GM23338 (cell line): ENCODE measurements at regions not wholly inside any gene's neighbourhood (a gene's known extent, or its start where the extent isn't known, plus 50 kb on each side); places are given as distances from the start of the nearest gene placed in this dataset.
"Not testable (repeated sequence)": the region's sequence is repeated elsewhere in the genome, so short reads cannot be mapped to it uniquely, and the experiment has no call there.

Experiments
- CREB1 ChIP-seq: fragments of 250-450 bp; sonication (Bioruptor Pico); IDR thresholded peaks from 2 replicates; pipeline ENCODE4 v1.5.0; 2020; ENCODE audit warnings: low read depth, mild to moderate bottlenecking, moderate library complexity
- CTCF ChIP-seq, 2 experiments: fragments of 200-600 bp in 1 of 2; sonication (generic) in 1 of 2; conservative IDR thresholded peaks; 2 replicates each; pipeline versions ENCODE4 v1.5.1 to v1.6.1; 2016 to 2017; ENCODE audit warnings: antibody characterized with exemption in 2 of 2, low read depth in 2 of 2, mild to moderate bottlenecking in 2 of 2, moderate library complexity in 1 of 2
- ETS1 ChIP-seq: IDR thresholded peaks from 2 replicates; pipeline ENCODE4 v1.6.1; 2016; ENCODE audit warnings: antibody characterized with exemption
- EZH2 ChIP-seq: fragments of 200-600 bp; sonication (generic); IDR thresholded peaks from one replicate; pipeline ENCODE4 v1.8.0; 2017; ENCODE audit warnings: antibody characterized with exemption, mild to moderate bottlenecking, low read depth; ENCODE audit not compliant: unreplicated experiment
- EZH2phosphoT487 ChIP-seq: fragments of 200-600 bp; sonication (generic); IDR thresholded peaks from one replicate; pipeline ENCODE4 v1.8.1; 2018; ENCODE audit warnings: antibody characterized with exemption; ENCODE audit not compliant: unreplicated experiment
- JUNB ChIP-seq: IDR thresholded peaks from one replicate; pipeline ENCODE4 v1.6.1; 2016; ENCODE audit warnings: antibody characterized with exemption; ENCODE audit not compliant: unreplicated experiment
- NANOG ChIP-seq: IDR thresholded peaks from 2 replicates; pipeline ENCODE4 v1.6.1; 2016; ENCODE audit warnings: antibody characterized with exemption, borderline replicate concordance
- POLR2AphosphoS5 ChIP-seq: IDR thresholded peaks from 2 replicates; pipeline ENCODE4 v1.6.1; 2016; ENCODE audit warnings: antibody characterized with exemption, low read depth
- REST ChIP-seq: IDR thresholded peaks from one replicate; pipeline ENCODE4 v1.6.1; 2018; ENCODE audit warnings: antibody characterized with exemption; ENCODE audit not compliant: unreplicated experiment
- STAT1 ChIP-seq: IDR thresholded peaks from one replicate; pipeline ENCODE4 v1.6.1; 2016; ENCODE audit warnings: antibody characterized with exemption; ENCODE audit not compliant: unreplicated experiment
- ZNF114 ChIP-seq: fragments of 250-450 bp; sonication (Bioruptor Pico); IDR thresholded peaks from 2 replicates; pipeline ENCODE4 v1.5.0; 2020; ENCODE audit warnings: mild to moderate bottlenecking, moderate library complexity
- ZNF331 ChIP-seq: fragments of 250-450 bp; sonication (Bioruptor Pico); IDR thresholded peaks from 2 replicates; pipeline ENCODE4 v1.5.0; 2020; ENCODE audit warnings: low read depth, mild to moderate bottlenecking, moderate library complexity
- ZNF462 ChIP-seq: fragments of 250-450 bp; sonication (Bioruptor Pico); IDR thresholded peaks from 2 replicates; pipeline ENCODE4 v1.5.0; 2020; ENCODE audit warnings: mild to moderate bottlenecking, moderate library complexity

GRCh38 chr19:27852931-27853330, 1360.0 kb downstream of the UQCRFS1 start:
- TF ChIP-seq REST; CTCF (conservative IDR thresholded peaks at IDR 0.05; ENCODE audit: low read depth in 2 of 2); POLR2AphosphoS5; EZH2; JUNB; EZH2phosphoT487; STAT1; ZNF331 (CRISPR knock-in tag); ETS1; CREB1 (CRISPR knock-in tag); NANOG; ZNF114 (CRISPR knock-in tag); ZNF462: not testable (repeated sequence)
